A549 (cell line): ENCODE measurements at regions not wholly inside any gene's neighbourhood (a gene's known extent, or its start where the extent isn't known, plus 50 kb on each side); places are given as distances from the start of the nearest gene placed in this dataset.

ENCODE experiments used
- ATAC-seq, 2 experiments: fragments of 200-7000 bp in 1 of 2; fragments of >200 bp in 1 of 2; cut with Nextera tagmentation in 1 of 2; cut with Tn5 transposase in 1 of 2; 3 replicates each; pipeline versions ENCODE4 v1.8.0 to v1.9.1; 2018 to 2020; ENCODE audit warnings: mild to moderate bottlenecking in 1 of 2, moderate library complexity in 1 of 2
- CTCF ChIA-PET: fragments of 300-600 bp; sonication (Branson Sonifier 250); formaldehyde crosslinking; extraction: SDS; loops from one replicate; lab custom pipeline; 2021; ENCODE audit warnings: antibody characterized with exemption, inconsistent platforms; lab: Yijun Ruan, JAX
- POLR2A ChIA-PET: fragments of 350-600 bp; formaldehyde crosslinking; extraction: SDS; loops from one replicate; lab custom pipeline; 2021; ENCODE audit warnings: antibody characterized with exemption, inconsistent platforms; lab: Yijun Ruan, JAX
- DNase-seq, 2 experiments: peaks; one replicate each; pipeline versions ENCODE4 v3.0.0 to v3.0.0-alpha.2; 2011 to 2016; ENCODE audit warnings: low read depth in 1 of 2, low spot score in 1 of 2
- FAIRE-seq: peaks from 2 replicates; lab custom pipeline; 2011; peaks lifted over from hg19 to GRCh38; lab: Jason Lieb, UNC
- H3K27ac ChIP-seq, 2 experiments: fragments of >200 bp; sonication (Bioruptor Twin); formaldehyde crosslinking; 3 replicates each; pipeline ENCODE4 v1.5.1; 2016 to 2017
- H3K4me1 ChIP-seq: fragments of >200 bp; sonication (Bioruptor Twin); formaldehyde crosslinking; 3 replicates; pipeline ENCODE4 v1.6.1; 2016
- H3K4me2 ChIP-seq: fragments of >200 bp; sonication (Bioruptor Twin); formaldehyde crosslinking; 3 replicates; pipeline ENCODE4 v1.6.1; 2016
- H3K4me3 ChIP-seq: fragments of >200 bp; sonication (Bioruptor Twin); formaldehyde crosslinking; 3 replicates; pipeline ENCODE4 v1.5.1; 2016
- H3K9me3 ChIP-seq: fragments of >200 bp; sonication (Bioruptor Twin); formaldehyde crosslinking; 3 replicates; pipeline ENCODE4 v1.6.1; 2016
- BCL3 ChIP-seq: fragments of >200 bp; sonication (Bioruptor Twin); formaldehyde crosslinking; IDR thresholded peaks from 3 replicates; pipeline ENCODE4 v1.6.1; 2016
- CBX2 ChIP-seq: fragments of 200-600 bp; sonication (generic); IDR thresholded peaks from 2 replicates; pipeline ENCODE4 v1.6.1; 2016; ENCODE audit warnings: low read depth, mild to moderate bottlenecking, borderline replicate concordance
- CHD4 ChIP-seq: fragments of 200-600 bp; sonication (generic); IDR thresholded peaks from 2 replicates; pipeline ENCODE4 v1.6.1; 2016; ENCODE audit warnings: antibody characterized with exemption, mild to moderate bottlenecking, borderline replicate concordance
- EHF ChIP-seq: fragments of 250-450 bp; sonication (Bioruptor Pico); IDR thresholded peaks from 2 replicates; pipeline ENCODE4 v1.5.0; 2020; ENCODE audit warnings: mild to moderate bottlenecking
- EHMT2 ChIP-seq: fragments of 200-600 bp; sonication (generic); IDR thresholded peaks from 2 replicates; pipeline ENCODE4 v1.6.1; 2016; ENCODE audit warnings: antibody characterized with exemption, low read depth, mild to moderate bottlenecking, moderate library complexity
- EP300 ChIP-seq, 2 experiments: fragments of >200 bp; sonication (Bioruptor Twin); formaldehyde crosslinking; IDR thresholded peaks; 2 replicates in 1 of 2; 3 replicates in 1 of 2; pipeline ENCODE4 v1.6.1; 2016 to 2017
- FOSB ChIP-seq: fragments of 250-450 bp; sonication (Bioruptor Pico); IDR thresholded peaks from 2 replicates; pipeline ENCODE4 v1.5.0; 2020; ENCODE audit warnings: mild to moderate bottlenecking, moderate library complexity
- FOXS1 ChIP-seq: fragments of 250-450 bp; sonication (Bioruptor Pico); IDR thresholded peaks from 2 replicates; pipeline ENCODE4 v1.5.0; 2020; ENCODE audit warnings: mild to moderate bottlenecking, moderate library complexity
- GATA3 ChIP-seq: IDR thresholded peaks from 2 replicates; pipeline ENCODE4 v1.6.1; 2012; ENCODE audit warnings: borderline replicate concordance
- HDAC2 ChIP-seq: fragments of 200-600 bp; sonication (generic); IDR thresholded peaks from 2 replicates; pipeline ENCODE4 v1.6.1; 2016
- HOXB13 ChIP-seq: fragments of 250-450 bp; sonication (Bioruptor Pico); IDR thresholded peaks from 2 replicates; pipeline ENCODE4 v1.5.0; 2020; ENCODE audit warnings: low read depth, mild to moderate bottlenecking, moderate library complexity
- JUN ChIP-seq, 2 experiments: fragments of >200 bp; sonication (Bioruptor Twin); formaldehyde crosslinking; IDR thresholded peaks; 2 replicates in 1 of 2; 3 replicates in 1 of 2; pipeline ENCODE4 v1.6.1; 2016 to 2017
- JUNB ChIP-seq: fragments of >200 bp; sonication (Bioruptor Twin); formaldehyde crosslinking; IDR thresholded peaks from 2 replicates; pipeline ENCODE4 v1.6.1; 2016
- KDM5A ChIP-seq: fragments of 200-600 bp; sonication (generic); IDR thresholded peaks from 2 replicates; pipeline ENCODE4 v1.6.1; 2016; ENCODE audit warnings: antibody characterized with exemption, mild to moderate bottlenecking
- MAX ChIP-seq: IDR thresholded peaks from 2 replicates; pipeline ENCODE4 v1.6.1; 2012
- MAZ ChIP-seq: fragments of 150-350 bp; IDR thresholded peaks from 2 replicates; pipeline ENCODE4 v1.6.1; 2014; ENCODE audit warnings: antibody characterized with exemption, low read depth, low read length, borderline replicate concordance
- MYC ChIP-seq: IDR thresholded peaks from 2 replicates; pipeline ENCODE4 v1.6.1; 2012; ENCODE audit warnings: mild to moderate bottlenecking, inconsistent platforms, low read length, improper control_type of control experiment, borderline replicate concordance
- NFE2L2 ChIP-seq: fragments of 150-350 bp; conservative IDR thresholded peaks from 2 replicates; pipeline ENCODE4 v1.6.1; 2014; ENCODE audit warnings: low read length
- NPAS2 ChIP-seq: fragments of 250-450 bp; sonication (Bioruptor Pico); IDR thresholded peaks from 2 replicates; pipeline ENCODE4 v1.8.0; 2022; ENCODE audit warnings: mild to moderate bottlenecking, moderate library complexity, borderline replicate concordance
- NR3C1 ChIP-seq: fragments of >200 bp; sonication (Bioruptor Twin); formaldehyde crosslinking; IDR thresholded peaks from 3 replicates; pipeline ENCODE4 v1.6.1; 2017
- PHF8 ChIP-seq: fragments of 200-600 bp; sonication (generic); IDR thresholded peaks from 2 replicates; pipeline ENCODE4 v1.6.1; 2016; ENCODE audit warnings: low read depth, mild to moderate bottlenecking, antibody characterized with exemption, moderate library complexity, borderline replicate concordance
- RAD21 ChIP-seq, 2 experiments: fragments of >200 bp in 1 of 2; sonication (Bioruptor Twin) in 1 of 2; formaldehyde crosslinking in 1 of 2; IDR thresholded peaks in 1 of 2; conservative IDR thresholded peaks in 1 of 2; 2 replicates in 1 of 2; 3 replicates in 1 of 2; pipeline ENCODE4 v1.6.1; 2012 to 2018; ENCODE audit warnings: inconsistent platforms in 1 of 2
- RARB ChIP-seq: fragments of 250-450 bp; sonication (Bioruptor Pico); IDR thresholded peaks from 2 replicates; pipeline ENCODE4 v1.8.0; 2021; ENCODE audit warnings: mild to moderate bottlenecking, moderate library complexity
- RFX5 ChIP-seq: fragments of 450-650 bp; IDR thresholded peaks from 2 replicates; pipeline ENCODE4 v1.7.1; 2014; ENCODE audit warnings: antibody characterized with exemption, mild to moderate bottlenecking, moderate library complexity
- ZC3H11A ChIP-seq: fragments of 450-650 bp; IDR thresholded peaks from 2 replicates; pipeline ENCODE4 v1.6.1; 2014; ENCODE audit warnings: antibody characterized with exemption, mild to moderate bottlenecking
- ZSCAN20 ChIP-seq: fragments of 250-450 bp; sonication (Bioruptor Pico); IDR thresholded peaks from 2 replicates; pipeline ENCODE4 v1.8.0; 2022; ENCODE audit warnings: mild to moderate bottlenecking, moderate library complexity
- WGBS: methylation state at CpG from one replicate; pipeline ENCODE4 v1.1.6; 2017; ENCODE audit errors: missing lambda C conversion rate; 5-methylcytosine and 5-hydroxymethylcytosine counted together
- TF ChIP-seq, protein P1 (sequence below): fragments of >200 bp; sonication (Bioruptor Twin); formaldehyde crosslinking; IDR thresholded peaks from 3 replicates; pipeline ENCODE4 v1.5.1; 2016
- TF ChIP-seq, protein P2 (sequence below): fragments of 250-450 bp; sonication (Bioruptor Pico); IDR thresholded peaks from 2 replicates; pipeline ENCODE4 v1.5.0; 2021; ENCODE audit warnings: mild to moderate bottlenecking, moderate library complexity, borderline replicate concordance
- TF ChIP-seq, protein P3 (sequence below): fragments of 250-450 bp; sonication (Bioruptor Pico); IDR thresholded peaks from 2 replicates; pipeline ENCODE4 v1.5.0; 2020; ENCODE audit warnings: low read depth, mild to moderate bottlenecking, moderate library complexity
- TF ChIP-seq, protein P4 (sequence below): fragments of >200 bp; sonication (Bioruptor Twin); formaldehyde crosslinking; IDR thresholded peaks from 2 replicates; pipeline ENCODE4 v1.6.1; 2016

DNA sequence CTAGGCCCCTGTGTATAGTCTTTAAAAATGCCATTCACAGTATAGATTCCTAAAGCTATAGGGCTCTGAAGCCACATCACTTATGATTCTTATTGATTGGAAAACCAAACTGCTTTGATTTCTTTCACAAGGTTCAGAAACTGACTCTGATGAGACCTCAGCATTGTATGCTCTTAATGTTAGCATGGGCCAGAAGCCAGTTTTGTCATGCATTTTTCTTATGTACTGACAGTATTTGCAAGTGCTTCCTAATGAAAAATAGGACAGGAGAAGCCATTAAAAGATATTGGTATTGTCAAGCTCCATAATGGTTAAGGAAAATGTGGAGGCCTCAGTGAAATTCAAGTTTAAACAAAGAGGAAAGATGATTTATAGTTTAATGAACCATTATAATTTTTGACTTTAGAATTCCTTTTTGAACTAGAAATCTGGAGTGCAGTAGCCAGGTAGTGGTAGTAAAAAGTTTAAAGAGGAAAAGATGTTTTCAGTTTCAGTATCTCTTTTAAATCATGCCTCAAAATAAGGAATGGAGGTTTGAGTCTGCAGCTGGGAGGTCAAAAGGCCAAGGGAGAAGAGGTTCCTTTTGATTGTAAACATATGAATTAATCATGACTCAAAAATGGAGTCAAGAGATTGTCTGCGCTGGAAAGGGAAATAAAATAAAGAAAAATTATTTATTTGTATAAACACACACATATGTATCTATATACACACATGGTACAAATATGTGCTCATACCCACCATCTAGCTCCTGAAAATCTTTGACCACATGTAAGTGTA, 388.1 kb upstream of the PRICKLE1 start:
- Histone ChIP-seq H3K9me3 (no peaks in the 10 kb centered on the region), H3K27ac (no peak overlapping the region), H3K4me2 (no peak overlapping the region), H3K4me1 (no peaks in the 10 kb centered on the region), H3K4me3 (no peak overlapping the region)
- no peak for ATAC-seq
- no peak for DNase-seq
- ChIA-PET CTCF (interaction anchor here (0.6 kb wide), 1 partner anchor 1425 kb away, joined by 3 read pairs; no protein-coding TSS in a partner anchor), POLR2A (no interaction called here)
- TF ChIP-seq CHD4 (no peak), JUN (IDR thresholded peaks at IDR 0.05) (no peak), RAD21 (conservative IDR thresholded peaks at IDR 0.05 in 1 of 2, IDR thresholded peaks at IDR 0.05 in 1 of 2) (no peak), HDAC2 (no peak), NR3C1 (no peak), MAX (no peak), ZC3H11A (no peak), EHF (CRISPR knock-in tag) (no peak), BCL3 (no peak), EHMT2 (no peak), NFE2L2 (no peak)
- TF ChIP-seq, protein P1, sequence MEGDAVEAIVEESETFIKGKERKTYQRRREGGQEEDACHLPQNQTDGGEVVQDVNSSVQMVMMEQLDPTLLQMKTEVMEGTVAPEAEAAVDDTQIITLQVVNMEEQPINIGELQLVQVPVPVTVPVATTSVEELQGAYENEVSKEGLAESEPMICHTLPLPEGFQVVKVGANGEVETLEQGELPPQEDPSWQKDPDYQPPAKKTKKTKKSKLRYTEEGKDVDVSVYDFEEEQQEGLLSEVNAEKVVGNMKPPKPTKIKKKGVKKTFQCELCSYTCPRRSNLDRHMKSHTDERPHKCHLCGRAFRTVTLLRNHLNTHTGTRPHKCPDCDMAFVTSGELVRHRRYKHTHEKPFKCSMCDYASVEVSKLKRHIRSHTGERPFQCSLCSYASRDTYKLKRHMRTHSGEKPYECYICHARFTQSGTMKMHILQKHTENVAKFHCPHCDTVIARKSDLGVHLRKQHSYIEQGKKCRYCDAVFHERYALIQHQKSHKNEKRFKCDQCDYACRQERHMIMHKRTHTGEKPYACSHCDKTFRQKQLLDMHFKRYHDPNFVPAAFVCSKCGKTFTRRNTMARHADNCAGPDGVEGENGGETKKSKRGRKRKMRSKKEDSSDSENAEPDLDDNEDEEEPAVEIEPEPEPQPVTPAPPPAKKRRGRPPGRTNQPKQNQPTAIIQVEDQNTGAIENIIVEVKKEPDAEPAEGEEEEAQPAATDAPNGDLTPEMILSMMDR, result no peak
- TF ChIP-seq, protein P2, sequence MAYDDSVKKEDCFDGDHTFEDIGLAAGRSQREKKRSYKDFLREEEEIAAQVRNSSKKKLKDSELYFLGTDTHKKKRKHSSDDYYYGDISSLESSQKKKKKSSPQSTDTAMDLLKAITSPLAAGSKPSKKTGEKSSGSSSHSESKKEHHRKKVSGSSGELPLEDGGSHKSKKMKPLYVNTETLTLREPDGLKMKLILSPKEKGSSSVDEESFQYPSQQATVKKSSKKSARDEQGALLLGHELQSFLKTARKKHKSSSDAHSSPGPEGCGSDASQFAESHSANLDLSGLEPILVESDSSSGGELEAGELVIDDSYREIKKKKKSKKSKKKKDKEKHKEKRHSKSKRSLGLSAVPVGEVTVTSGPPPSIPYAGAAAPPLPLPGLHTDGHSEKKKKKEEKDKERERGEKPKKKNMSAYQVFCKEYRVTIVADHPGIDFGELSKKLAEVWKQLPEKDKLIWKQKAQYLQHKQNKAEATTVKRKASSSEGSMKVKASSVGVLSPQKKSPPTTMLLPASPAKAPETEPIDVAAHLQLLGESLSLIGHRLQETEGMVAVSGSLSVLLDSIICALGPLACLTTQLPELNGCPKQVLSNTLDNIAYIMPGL (CRISPR knock-in tag), result no peak
- TF ChIP-seq, protein P3, sequence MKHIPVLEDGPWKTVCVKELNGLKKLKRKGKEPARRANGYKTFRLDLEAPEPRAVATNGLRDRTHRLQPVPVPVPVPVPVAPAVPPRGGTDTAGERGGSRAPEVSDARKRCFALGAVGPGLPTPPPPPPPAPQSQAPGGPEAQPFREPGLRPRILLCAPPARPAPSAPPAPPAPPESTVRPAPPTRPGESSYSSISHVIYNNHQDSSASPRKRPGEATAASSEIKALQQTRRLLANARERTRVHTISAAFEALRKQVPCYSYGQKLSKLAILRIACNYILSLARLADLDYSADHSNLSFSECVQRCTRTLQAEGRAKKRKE (CRISPR knock-in tag), result no peak
- no peak for FAIRE-seq
- 0% methylated on average over 1 of the region's 1 CpG for WGBS

DNA sequence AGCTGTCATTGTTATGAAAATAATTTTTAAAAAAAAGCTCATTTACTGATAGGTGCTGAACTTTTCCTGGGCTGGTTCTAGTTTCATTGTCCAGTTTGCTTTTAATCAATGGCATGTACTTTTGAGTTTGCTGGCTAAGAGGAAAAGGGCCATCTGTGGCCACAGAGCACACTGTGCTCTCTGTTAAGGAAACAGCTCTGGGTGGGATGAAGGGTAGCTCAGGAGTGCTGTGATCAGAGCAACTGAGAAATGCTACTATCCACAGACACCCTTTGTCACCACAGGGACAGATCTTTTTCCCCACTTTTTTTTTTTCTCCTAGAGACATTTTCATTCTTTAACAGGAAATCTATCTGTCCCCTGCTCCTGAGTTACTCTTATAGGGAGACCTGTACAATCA, 387.1 kb upstream of the PRICKLE1 start:
- Histone ChIP-seq H3K27ac (no peak overlapping the region), H3K4me1 (no peaks in the 10 kb centered on the region), H3K4me3 (no peak overlapping the region), H3K9me3 (peaks cover under 1% of the 10 kb centered on the region; the same call in 1 of the 3 replicates), H3K4me2 (no peak overlapping the region)
- POLR2A ChIA-PET, result no interaction called here
- FAIRE-seq, result no peak
- DNase-seq, result no peak
- CTCF ChIA-PET, result interaction anchor here (0.6 kb wide), 1 partner anchor 755 kb away, joined by 3 read pairs; no protein-coding TSS in a partner anchor
- ATAC-seq, result no peak
- no peak for TF ChIP-seq GATA3
- no peak for TF ChIP-seq FOSB (CRISPR knock-in tag)
- TF ChIP-seq, protein P4, sequence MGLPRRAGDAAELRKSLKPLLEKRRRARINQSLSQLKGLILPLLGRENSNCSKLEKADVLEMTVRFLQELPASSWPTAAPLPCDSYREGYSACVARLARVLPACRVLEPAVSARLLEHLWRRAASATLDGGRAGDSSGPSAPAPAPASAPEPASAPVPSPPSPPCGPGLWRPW, result no peak
- no peak for TF ChIP-seq NPAS2 (CRISPR knock-in tag)
- no peak for TF ChIP-seq RAD21 (conservative IDR thresholded peaks at IDR 0.05 in 1 of 2, IDR thresholded peaks at IDR 0.05 in 1 of 2)
- TF ChIP-seq EP300 (IDR thresholded peaks at IDR 0.05), result no peak
- no peak for TF ChIP-seq KDM5A
- TF ChIP-seq FOXS1, result no peak
- no peak for TF ChIP-seq ZSCAN20 (CRISPR knock-in tag)
- no peak for TF ChIP-seq CBX2
- TF ChIP-seq RFX5, result no peak
- no peak for TF ChIP-seq JUNB
- no peak for TF ChIP-seq RARB
- no peak for TF ChIP-seq MYC
- TF ChIP-seq HOXB13 (CRISPR knock-in tag), result no peak
- TF ChIP-seq PHF8, result no peak
- TF ChIP-seq MAZ, result no peak
